ENCODE measurements at regions not wholly inside any gene's neighbourhood (a gene's known extent, or its start where the extent isn't known, plus 50 kb on each side); places are given as distances from the start of the nearest gene placed in this dataset.

DNA sequence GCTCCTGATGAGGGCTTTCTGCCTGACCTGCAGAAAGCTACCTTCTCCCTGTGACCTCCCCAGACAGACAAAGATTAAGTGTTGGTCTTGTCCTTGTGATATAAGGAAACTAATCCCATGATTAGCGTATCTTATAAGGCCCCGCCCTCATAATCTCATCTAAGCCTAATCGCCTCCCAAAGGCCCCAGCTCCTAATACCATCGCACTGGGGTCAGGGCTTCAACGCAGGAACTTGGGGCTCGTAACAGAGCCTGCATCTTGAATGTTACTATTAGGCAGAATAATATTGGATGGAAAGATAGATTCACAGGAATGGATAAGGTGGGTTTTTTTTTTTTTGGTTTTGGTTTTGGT lies 78.9 kb downstream of the C16orf95 start:
- FAIRE-seq (no peak), ATAC-seq (no peak), DNase-seq (ENCODE audit: low read depth, low spot score) (no peak)
- Histone ChIP-seq H4K20me1 (ENCODE audit: control insufficient read depth, insufficient read depth) (no peaks in the 10 kb centered on the region), H3K4me1 (ENCODE audit: control insufficient read depth, insufficient read depth, low read length) (peaks cover 7% of the 10 kb centered on the region), H3K79me2 (ENCODE audit: control insufficient read depth, insufficient read depth, low read length) (no peaks in the 10 kb centered on the region), H3K9ac (ENCODE audit: control insufficient read depth, insufficient read depth, low read length) (no peak overlapping the region), H2AFZ (ENCODE audit: control insufficient read depth, low read depth, low read length) (no peak overlapping the region), H3K27me3 (replicated peaks in 1 of 2; ENCODE audit: control insufficient read depth in 2 of 2, insufficient read depth in 2 of 2, low read length in 1 of 2) (peaks cover 0 to 2% of the 10 kb centered on the region in 2 experiments; a peak in 2 of 4 replicates), H3K36me3 (ENCODE audit: control insufficient read depth in 2 of 2, insufficient read depth in 2 of 2, low read length in 1 of 2) (no peaks in the 10 kb centered on the region), H3K4me2 (ENCODE audit: control insufficient read depth, insufficient read depth) (no peak overlapping the region), H3K4me3 (no peak overlapping the region), H3K27ac (ENCODE audit: control insufficient read depth, insufficient read depth) (no peak overlapping the region), H3K9me3 (replicated peaks; ENCODE audit: control insufficient read depth, insufficient read depth, low read length) (no peaks in the 10 kb centered on the region)
- ChIA-PET POLR2A (no interaction called here), CTCF (no interaction called here), RAD21 (ENCODE audit: unreplicated experiment) (interaction anchor here (0.9 kb wide), 1 partner anchor 15 kb away, joined by 3 read pairs; no protein-coding TSS in a partner anchor), SMC1A (ENCODE audit: uncharacterized antibody, unreplicated experiment) (no interaction called here)
- TF ChIP-seq SMARCA5 (IDR thresholded peaks at IDR 0.05): no peak
- TF ChIP-seq ZNF217 (IDR thresholded peaks at IDR 0.05): no peak
- TF ChIP-seq, protein P1, sequence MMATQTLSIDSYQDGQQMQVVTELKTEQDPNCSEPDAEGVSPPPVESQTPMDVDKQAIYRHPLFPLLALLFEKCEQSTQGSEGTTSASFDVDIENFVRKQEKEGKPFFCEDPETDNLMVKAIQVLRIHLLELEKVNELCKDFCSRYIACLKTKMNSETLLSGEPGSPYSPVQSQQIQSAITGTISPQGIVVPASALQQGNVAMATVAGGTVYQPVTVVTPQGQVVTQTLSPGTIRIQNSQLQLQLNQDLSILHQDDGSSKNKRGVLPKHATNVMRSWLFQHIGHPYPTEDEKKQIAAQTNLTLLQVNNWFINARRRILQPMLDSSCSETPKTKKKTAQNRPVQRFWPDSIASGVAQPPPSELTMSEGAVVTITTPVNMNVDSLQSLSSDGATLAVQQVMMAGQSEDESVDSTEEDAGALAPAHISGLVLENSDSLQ (IDR thresholded peaks at IDR 0.05): no peak
- no peak for TF ChIP-seq POLR2AphosphoS5 (IDR thresholded peaks at IDR 0.05; ENCODE audit: low read length)
- intact Hi-C loops (cut with micrococcal nuclease; ENCODE audit: unreplicated experiment) (no loop called here), in situ Hi-C loops (cut with MboI) (no loop called here)
- WGBS (ENCODE audit: insufficient coverage, insufficient replicate concordance, low lambda C conversion rate, missing lambda C conversion rate): 66% methylated on average over 6 of the region's 6 CpGs
- no TSS peak for BruUV-seq (replicated peaks)

DNA sequence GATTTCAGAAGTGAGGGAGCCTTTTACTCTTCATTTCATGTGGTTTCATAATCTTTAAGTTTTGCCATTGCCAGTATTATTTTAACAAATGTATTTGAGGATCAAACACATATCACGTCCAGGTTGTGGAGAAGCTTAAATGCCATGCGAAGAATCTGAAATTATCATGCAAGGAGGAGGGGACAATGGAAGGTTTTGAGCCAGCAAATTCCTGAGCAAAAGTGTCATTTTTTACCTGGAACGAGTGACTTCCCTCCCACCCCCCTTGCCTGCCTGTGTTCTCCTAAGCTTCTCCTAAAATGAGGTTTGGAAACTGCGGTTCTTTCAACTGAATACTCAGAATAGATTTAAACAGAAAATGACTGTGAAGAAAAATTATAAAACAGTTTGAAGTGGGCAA lies 77.6 kb downstream of the C16orf95 start:
- H4K20me1 ChIP-seq (ENCODE audit: control insufficient read depth, insufficient read depth): no peaks in the 10 kb centered on the region
- H3K27ac ChIP-seq (ENCODE audit: control insufficient read depth, insufficient read depth): no peak overlapping the region
- FAIRE-seq: no peak
- peaks cover 0 to 2% of the 10 kb centered on the region in 2 experiments; a peak in 2 of 4 replicates for H3K27me3 ChIP-seq (replicated peaks in 1 of 2; ENCODE audit: control insufficient read depth in 2 of 2, insufficient read depth in 2 of 2, low read length in 1 of 2)
- SMC1A ChIA-PET (ENCODE audit: uncharacterized antibody, unreplicated experiment): interaction anchor here (1.2 kb wide), 1 partner anchor 26 kb away, joined by 4 read pairs; no protein-coding TSS in a partner anchor
- no peaks in the 10 kb centered on the region for H3K9me3 ChIP-seq (replicated peaks; ENCODE audit: control insufficient read depth, insufficient read depth, low read length)
- no peak overlapping the region for H2AFZ ChIP-seq (ENCODE audit: control insufficient read depth, low read depth, low read length)
- no peak for TF ChIP-seq WRNIP1 (IDR thresholded peaks at IDR 0.05; ENCODE audit: borderline replicate concordance, low read depth, low read length)
- no peak for TF ChIP-seq MYB (IDR thresholded peaks at IDR 0.05; ENCODE audit: borderline replicate concordance, low read depth, low read length)
- no peak for TF ChIP-seq CBX5 (IDR thresholded peaks at IDR 0.05; ENCODE audit: low read depth)
- no peak for TF ChIP-seq EP300 (IDR thresholded peaks at IDR 0.05; ENCODE audit: borderline replicate concordance in 1 of 2, control insufficient read depth in 1 of 2, low read depth in 2 of 2, low read length in 2 of 2)
- TF ChIP-seq, protein P2, sequence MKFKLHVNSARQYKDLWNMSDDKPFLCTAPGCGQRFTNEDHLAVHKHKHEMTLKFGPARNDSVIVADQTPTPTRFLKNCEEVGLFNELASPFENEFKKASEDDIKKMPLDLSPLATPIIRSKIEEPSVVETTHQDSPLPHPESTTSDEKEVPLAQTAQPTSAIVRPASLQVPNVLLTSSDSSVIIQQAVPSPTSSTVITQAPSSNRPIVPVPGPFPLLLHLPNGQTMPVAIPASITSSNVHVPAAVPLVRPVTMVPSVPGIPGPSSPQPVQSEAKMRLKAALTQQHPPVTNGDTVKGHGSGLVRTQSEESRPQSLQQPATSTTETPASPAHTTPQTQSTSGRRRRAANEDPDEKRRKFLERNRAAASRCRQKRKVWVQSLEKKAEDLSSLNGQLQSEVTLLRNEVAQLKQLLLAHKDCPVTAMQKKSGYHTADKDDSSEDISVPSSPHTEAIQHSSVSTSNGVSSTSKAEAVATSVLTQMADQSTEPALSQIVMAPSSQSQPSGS (IDR thresholded peaks at IDR 0.05; ENCODE audit: low read length): no peak
- TF ChIP-seq, protein P3, sequence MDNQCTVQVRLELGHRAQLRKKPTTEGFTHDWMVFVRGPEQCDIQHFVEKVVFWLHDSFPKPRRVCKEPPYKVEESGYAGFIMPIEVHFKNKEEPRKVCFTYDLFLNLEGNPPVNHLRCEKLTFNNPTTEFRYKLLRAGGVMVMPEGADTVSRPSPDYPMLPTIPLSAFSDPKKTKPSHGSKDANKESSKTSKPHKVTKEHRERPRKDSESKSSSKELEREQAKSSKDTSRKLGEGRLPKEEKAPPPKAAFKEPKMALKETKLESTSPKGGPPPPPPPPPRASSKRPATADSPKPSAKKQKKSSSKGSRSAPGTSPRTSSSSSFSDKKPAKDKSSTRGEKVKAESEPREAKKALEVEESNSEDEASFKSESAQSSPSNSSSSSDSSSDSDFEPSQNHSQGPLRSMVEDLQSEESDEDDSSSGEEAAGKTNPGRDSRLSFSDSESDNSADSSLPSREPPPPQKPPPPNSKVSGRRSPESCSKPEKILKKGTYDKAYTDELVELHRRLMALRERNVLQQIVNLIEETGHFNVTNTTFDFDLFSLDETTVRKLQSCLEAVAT (IDR thresholded peaks at IDR 0.05): no peak
- H3K36me3 ChIP-seq (ENCODE audit: control insufficient read depth in 2 of 2, insufficient read depth in 2 of 2, low read length in 1 of 2): no peaks in the 10 kb centered on the region
- DNase-seq (ENCODE audit: low read depth, low spot score): no peak
- no peak for ATAC-seq
- no peak overlapping the region for H3K4me3 ChIP-seq
- H3K4me2 ChIP-seq (ENCODE audit: control insufficient read depth, insufficient read depth): no peak overlapping the region
- CTCF ChIA-PET: interaction anchor here (0.5 kb wide), 1 partner anchor 12 kb away, joined by 3 read pairs; no protein-coding TSS in a partner anchor
- POLR2A ChIA-PET: no interaction called here
- RAD21 ChIA-PET (ENCODE audit: unreplicated experiment): no interaction called here
- H3K9ac ChIP-seq (ENCODE audit: control insufficient read depth, insufficient read depth, low read length): no peak overlapping the region
- no TSS peak for BruUV-seq (replicated peaks)
- peaks cover 7% of the 10 kb centered on the region for H3K4me1 ChIP-seq (ENCODE audit: control insufficient read depth, insufficient read depth, low read length)
- 55% methylated on average over 4 of the region's 4 CpGs for WGBS (ENCODE audit: insufficient coverage, insufficient replicate concordance, low lambda C conversion rate, missing lambda C conversion rate)
- H3K79me2 ChIP-seq (ENCODE audit: control insufficient read depth, insufficient read depth, low read length): no peaks in the 10 kb centered on the region
- in situ Hi-C loops (cut with MboI): no loop called here
- intact Hi-C loops (cut with micrococcal nuclease; ENCODE audit: unreplicated experiment): no loop called here
